Esophagus muscularis mucosa (tissue), 4 donors: ENCODE measurements at regions not wholly inside any gene's neighbourhood (a gene's known extent, or its start where the extent isn't known, plus 50 kb on each side); places are given as distances from the start of the nearest gene placed in this dataset.

Source experiments
- EP300 ChIP-seq: sonication (generic); formaldehyde crosslinking; IDR thresholded peaks from one replicate; pipeline ENCODE4 v1.6.1; 2017; ENCODE audit warnings: antibody characterized with exemption
- POLR2A ChIP-seq: fragments of 450-650 bp; IDR thresholded peaks from one replicate; pipeline ENCODE4 v1.6.1; 2017; ENCODE audit warnings: antibody characterized with exemption, moderate library complexity, mild to moderate bottlenecking, low read depth
- POLR2AphosphoS5 ChIP-seq, 2 donors: sonication (generic); formaldehyde crosslinking; IDR thresholded peaks; one replicate each; pipeline ENCODE4 v1.6.1; 2017; ENCODE audit warnings: antibody characterized with exemption in 2 of 2
- TF ChIP-seq, protein P1 (sequence below), 3 experiments: fragments of 200-600 bp in 2 of 3; fragments of 450-650 bp in 1 of 3; sonication (generic) in 2 of 3; IDR thresholded peaks; one replicate each; pipeline ENCODE4 v1.5.1; 2017 to 2019; ENCODE audit warnings: antibody characterized with exemption in 3 of 3, mild to moderate bottlenecking in 2 of 3, moderate library complexity in 1 of 3

DNA sequence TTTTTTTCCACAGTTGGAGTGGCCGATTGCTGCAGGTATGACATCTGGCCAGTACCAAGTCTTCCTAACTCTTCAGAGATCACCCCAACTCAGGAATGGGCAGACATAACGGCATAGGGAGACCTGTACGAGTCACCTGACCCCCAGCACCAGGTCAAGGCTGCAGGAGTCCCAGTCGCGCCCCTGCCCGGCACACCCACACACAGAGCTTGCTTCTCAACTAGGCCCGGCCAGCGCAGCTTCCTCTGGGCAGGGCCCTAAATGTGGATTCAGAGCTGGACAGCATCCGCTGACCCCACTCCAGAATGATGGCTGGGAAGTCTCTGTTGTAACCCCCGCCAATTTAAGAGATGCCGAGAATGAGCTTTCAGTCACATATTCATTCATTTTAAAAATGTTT is 58.8 kb upstream of the CLDN14 start:
- TF ChIP-seq, protein P1, sequence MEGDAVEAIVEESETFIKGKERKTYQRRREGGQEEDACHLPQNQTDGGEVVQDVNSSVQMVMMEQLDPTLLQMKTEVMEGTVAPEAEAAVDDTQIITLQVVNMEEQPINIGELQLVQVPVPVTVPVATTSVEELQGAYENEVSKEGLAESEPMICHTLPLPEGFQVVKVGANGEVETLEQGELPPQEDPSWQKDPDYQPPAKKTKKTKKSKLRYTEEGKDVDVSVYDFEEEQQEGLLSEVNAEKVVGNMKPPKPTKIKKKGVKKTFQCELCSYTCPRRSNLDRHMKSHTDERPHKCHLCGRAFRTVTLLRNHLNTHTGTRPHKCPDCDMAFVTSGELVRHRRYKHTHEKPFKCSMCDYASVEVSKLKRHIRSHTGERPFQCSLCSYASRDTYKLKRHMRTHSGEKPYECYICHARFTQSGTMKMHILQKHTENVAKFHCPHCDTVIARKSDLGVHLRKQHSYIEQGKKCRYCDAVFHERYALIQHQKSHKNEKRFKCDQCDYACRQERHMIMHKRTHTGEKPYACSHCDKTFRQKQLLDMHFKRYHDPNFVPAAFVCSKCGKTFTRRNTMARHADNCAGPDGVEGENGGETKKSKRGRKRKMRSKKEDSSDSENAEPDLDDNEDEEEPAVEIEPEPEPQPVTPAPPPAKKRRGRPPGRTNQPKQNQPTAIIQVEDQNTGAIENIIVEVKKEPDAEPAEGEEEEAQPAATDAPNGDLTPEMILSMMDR (IDR thresholded peaks at IDR 0.05) = no peak
- TF ChIP-seq POLR2AphosphoS5 (IDR thresholded peaks at IDR 0.05) (no peak), EP300 (no peak), POLR2A (no peak)
